Ishikawa (cell line): ENCODE measurements at regions not wholly inside any gene's neighbourhood (a gene's known extent, or its start where the extent isn't known, plus 50 kb on each side); places are given as distances from the start of the nearest gene placed in this dataset.

Experiments
- CREB1 ChIP-seq: IDR thresholded peaks from 2 replicates; pipeline ENCODE4 v1.6.1; 2012; ENCODE audit warnings: low read depth
- EP300 ChIP-seq: IDR thresholded peaks from 2 replicates; pipeline ENCODE4 v1.6.1; 2012; ENCODE audit warnings: borderline replicate concordance
- MAX ChIP-seq: IDR thresholded peaks from 2 replicates; pipeline ENCODE4 v1.6.1; 2012
- NFIC ChIP-seq: IDR thresholded peaks from 2 replicates; pipeline ENCODE4 v1.6.1; 2012
- REST ChIP-seq: IDR thresholded peaks from 2 replicates; pipeline ENCODE4 v1.6.1; 2012; ENCODE audit warnings: low read depth, mild to moderate bottlenecking
- TAF1 ChIP-seq: IDR thresholded peaks from 2 replicates; pipeline ENCODE4 v1.6.1; 2012; ENCODE audit warnings: low read depth, mild to moderate bottlenecking
- TEAD4 ChIP-seq: IDR thresholded peaks from 2 replicates; pipeline ENCODE4 v1.6.1; 2012
- YY1 ChIP-seq: IDR thresholded peaks from 2 replicates; pipeline ENCODE4 v1.6.1; 2012; ENCODE audit warnings: low read depth
- TF ChIP-seq, protein P1 (sequence below): IDR thresholded peaks from 2 replicates; pipeline ENCODE4 v1.6.1; 2012

GRCh38 chr3:61438253-61439121, 122.9 kb upstream of the PTPRG start:
- TF ChIP-seq NFIC (no peak), TEAD4 (no peak), CREB1 (no peak), EP300 (no peak), REST (no peak), YY1 (no peak), MAX (no peak), TAF1 (no peak)
- TF ChIP-seq, protein P1, sequence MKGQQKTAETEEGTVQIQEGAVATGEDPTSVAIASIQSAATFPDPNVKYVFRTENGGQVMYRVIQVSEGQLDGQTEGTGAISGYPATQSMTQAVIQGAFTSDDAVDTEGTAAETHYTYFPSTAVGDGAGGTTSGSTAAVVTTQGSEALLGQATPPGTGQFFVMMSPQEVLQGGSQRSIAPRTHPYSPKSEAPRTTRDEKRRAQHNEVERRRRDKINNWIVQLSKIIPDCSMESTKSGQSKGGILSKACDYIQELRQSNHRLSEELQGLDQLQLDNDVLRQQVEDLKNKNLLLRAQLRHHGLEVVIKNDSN, result no peak
